GM06990 (cell line): ENCODE measurements at regions not wholly inside any gene's neighbourhood (a gene's known extent, or its start where the extent isn't known, plus 50 kb on each side); places are given as distances from the start of the nearest gene placed in this dataset.

Experiments used
- DNase-seq: peaks from one replicate; pipeline ENCODE4 v3.0.0-alpha.2; 2011; ENCODE audit not compliant: insufficient read length; ENCODE audit errors: extremely low read depth
- H3K27me3 ChIP-seq: replicated peaks from 2 replicates; pipeline ENCODE4 v1.6.0; 2011; ENCODE audit warnings: low read length; ENCODE audit not compliant: control insufficient read depth, insufficient read depth
- H3K36me3 ChIP-seq: 2 replicates; pipeline ENCODE4 v1.5.1; 2011; ENCODE audit warnings: low read length; ENCODE audit not compliant: control insufficient read depth, insufficient read depth
- H3K4me3 ChIP-seq: replicated peaks from 2 replicates; pipeline ENCODE4 v1.5.1; 2011; ENCODE audit warnings: low read depth, mild to moderate bottlenecking, control low read depth, low read length
- TF ChIP-seq, protein P1 (sequence below): IDR thresholded peaks from 2 replicates; pipeline ENCODE4 v1.5.1; 2011; ENCODE audit warnings: low read length, control low read depth, mild to moderate bottlenecking, inconsistent platforms; ENCODE audit not compliant: insufficient read depth, poor library complexity, severe bottlenecking

- TF ChIP-seq, protein P1, sequence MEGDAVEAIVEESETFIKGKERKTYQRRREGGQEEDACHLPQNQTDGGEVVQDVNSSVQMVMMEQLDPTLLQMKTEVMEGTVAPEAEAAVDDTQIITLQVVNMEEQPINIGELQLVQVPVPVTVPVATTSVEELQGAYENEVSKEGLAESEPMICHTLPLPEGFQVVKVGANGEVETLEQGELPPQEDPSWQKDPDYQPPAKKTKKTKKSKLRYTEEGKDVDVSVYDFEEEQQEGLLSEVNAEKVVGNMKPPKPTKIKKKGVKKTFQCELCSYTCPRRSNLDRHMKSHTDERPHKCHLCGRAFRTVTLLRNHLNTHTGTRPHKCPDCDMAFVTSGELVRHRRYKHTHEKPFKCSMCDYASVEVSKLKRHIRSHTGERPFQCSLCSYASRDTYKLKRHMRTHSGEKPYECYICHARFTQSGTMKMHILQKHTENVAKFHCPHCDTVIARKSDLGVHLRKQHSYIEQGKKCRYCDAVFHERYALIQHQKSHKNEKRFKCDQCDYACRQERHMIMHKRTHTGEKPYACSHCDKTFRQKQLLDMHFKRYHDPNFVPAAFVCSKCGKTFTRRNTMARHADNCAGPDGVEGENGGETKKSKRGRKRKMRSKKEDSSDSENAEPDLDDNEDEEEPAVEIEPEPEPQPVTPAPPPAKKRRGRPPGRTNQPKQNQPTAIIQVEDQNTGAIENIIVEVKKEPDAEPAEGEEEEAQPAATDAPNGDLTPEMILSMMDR: no peak
- Histone ChIP-seq H3K4me3 (no peak overlapping the region), H3K36me3 (no peaks in the 10 kb centered on the region), H3K27me3 (no peaks in the 10 kb centered on the region)
- no peak for DNase-seq
These were observed 1667.4 kb upstream of the SLC39A10 start for GRCh38 chr2:193989645-193990044.

DNA sequence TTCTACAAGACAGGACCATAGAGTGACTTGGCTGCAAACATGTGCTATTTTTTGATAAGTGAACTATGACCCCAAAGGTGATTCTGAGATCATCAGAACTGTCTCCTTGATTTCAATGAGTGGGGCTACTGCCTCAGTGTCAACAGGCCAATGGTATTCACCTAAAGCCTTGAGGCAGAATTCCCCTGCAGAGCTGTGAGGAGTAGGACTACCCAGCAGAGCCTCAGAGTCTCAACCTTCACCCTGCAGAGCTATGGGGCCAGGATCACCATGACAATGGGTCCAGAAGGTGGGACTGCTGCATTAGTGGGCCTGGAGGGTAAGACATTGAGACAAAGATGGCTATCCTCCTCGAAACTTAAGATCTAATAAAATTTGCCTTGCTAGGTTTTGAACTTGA, 1668.2 kb upstream of the SLC39A10 start:
- H3K4me3 ChIP-seq: no peak overlapping the region
- no peak for DNase-seq
- TF ChIP-seq, protein P1: no peak
- H3K36me3 ChIP-seq: no peaks in the 10 kb centered on the region
- no peaks in the 10 kb centered on the region for H3K27me3 ChIP-seq

DNA sequence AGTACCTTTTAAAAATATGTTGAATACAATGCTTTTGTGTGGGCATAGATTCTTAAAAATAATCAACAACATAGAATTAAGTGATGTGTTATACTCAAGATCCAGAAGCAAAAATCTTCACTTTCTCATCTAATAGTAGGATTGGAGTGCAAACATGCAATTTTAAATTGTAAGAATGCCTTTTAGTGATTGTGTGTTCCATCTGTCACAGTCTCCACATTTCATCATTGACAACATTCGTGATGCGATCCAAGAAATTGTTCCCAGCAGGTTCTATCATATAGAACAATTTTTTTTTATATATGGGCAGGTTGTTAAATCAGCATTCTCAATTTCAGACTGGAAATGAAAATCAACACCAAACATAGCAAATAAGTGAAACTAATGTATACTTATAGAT, 1671.8 kb upstream of the SLC39A10 start:
- Histone ChIP-seq H3K27me3 (no peaks in the 10 kb centered on the region), H3K36me3 (no peaks in the 10 kb centered on the region), H3K4me3 (no peak overlapping the region)
- no peak for DNase-seq
- TF ChIP-seq, protein P1: no peak

GRCh38 chr2:193980599-193980998, 1676.4 kb upstream of the SLC39A10 start:
- Histone ChIP-seq H3K4me3 (no peak overlapping the region), H3K36me3 (no peaks in the 10 kb centered on the region), H3K27me3 (no peaks in the 10 kb centered on the region)
- TF ChIP-seq, protein P1: no peak
- no peak for DNase-seq

GRCh38 chr2:193973781-193974180, 1683.2 kb upstream of the SLC39A10 start:
- Histone ChIP-seq H3K27me3 (no peaks in the 10 kb centered on the region), H3K4me3 (no peak overlapping the region), H3K36me3 (no peaks in the 10 kb centered on the region)
- DNase-seq: no peak
- TF ChIP-seq, protein P1: no peak

GRCh38 chr2:193966590-193966989, 1690.4 kb upstream of the SLC39A10 start:
- DNase-seq: no peak
- H3K4me3 ChIP-seq: no peak overlapping the region
- no peaks in the 10 kb centered on the region for H3K36me3 ChIP-seq

More at GRCh38 chr2:193966590-193966989, 1690.4 kb upstream of the SLC39A10 start:
- no peaks in the 10 kb centered on the region for H3K27me3 ChIP-seq
- TF ChIP-seq, protein P1: no peak
